ENCODE measurements at regions not wholly inside any gene's neighbourhood (a gene's known extent, or its start where the extent isn't known, plus 50 kb on each side); places are given as distances from the start of the nearest gene placed in this dataset.

DNA sequence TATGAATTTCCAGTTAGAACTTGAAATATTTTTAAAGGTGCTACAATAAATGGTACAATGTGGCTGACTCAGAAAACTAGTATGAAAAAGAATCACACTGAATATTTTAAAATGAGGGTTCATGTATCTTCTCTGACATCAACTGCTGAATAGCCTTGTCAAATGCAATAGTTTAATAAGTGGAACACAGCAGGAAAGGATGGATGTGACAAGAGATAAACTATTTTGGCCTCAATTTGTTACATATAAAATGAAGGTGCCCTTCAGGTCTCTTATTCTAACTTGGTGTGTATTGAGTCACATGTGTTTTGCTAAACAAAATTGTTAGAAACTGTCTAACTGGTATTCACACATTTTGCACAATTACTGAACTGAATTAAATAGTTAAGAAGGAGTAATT, 1018.4 kb upstream of the PCDH20 start:
- Histone ChIP-seq H3K27ac (no peak overlapping the region), H3K27me3 (no peaks in the 10 kb centered on the region), H3K4me3 (no peak overlapping the region), H3K4me1 (no peaks in the 10 kb centered on the region), H3K9me3 (no peaks in the 10 kb centered on the region), H3K36me3 (no peaks in the 10 kb centered on the region)
- TF ChIP-seq POLR2AphosphoS5 (IDR thresholded peaks at IDR 0.05), result no peak
- no peak for TF ChIP-seq EP300 (IDR thresholded peaks at IDR 0.05)
- TF ChIP-seq, protein P1, sequence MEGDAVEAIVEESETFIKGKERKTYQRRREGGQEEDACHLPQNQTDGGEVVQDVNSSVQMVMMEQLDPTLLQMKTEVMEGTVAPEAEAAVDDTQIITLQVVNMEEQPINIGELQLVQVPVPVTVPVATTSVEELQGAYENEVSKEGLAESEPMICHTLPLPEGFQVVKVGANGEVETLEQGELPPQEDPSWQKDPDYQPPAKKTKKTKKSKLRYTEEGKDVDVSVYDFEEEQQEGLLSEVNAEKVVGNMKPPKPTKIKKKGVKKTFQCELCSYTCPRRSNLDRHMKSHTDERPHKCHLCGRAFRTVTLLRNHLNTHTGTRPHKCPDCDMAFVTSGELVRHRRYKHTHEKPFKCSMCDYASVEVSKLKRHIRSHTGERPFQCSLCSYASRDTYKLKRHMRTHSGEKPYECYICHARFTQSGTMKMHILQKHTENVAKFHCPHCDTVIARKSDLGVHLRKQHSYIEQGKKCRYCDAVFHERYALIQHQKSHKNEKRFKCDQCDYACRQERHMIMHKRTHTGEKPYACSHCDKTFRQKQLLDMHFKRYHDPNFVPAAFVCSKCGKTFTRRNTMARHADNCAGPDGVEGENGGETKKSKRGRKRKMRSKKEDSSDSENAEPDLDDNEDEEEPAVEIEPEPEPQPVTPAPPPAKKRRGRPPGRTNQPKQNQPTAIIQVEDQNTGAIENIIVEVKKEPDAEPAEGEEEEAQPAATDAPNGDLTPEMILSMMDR (IDR thresholded peaks at IDR 0.05), result no peak
- TF ChIP-seq POLR2A (IDR thresholded peaks at IDR 0.05), result no peak
- no peak for DNase-seq (ENCODE audit: low spot score in 2 of 2)

DNA sequence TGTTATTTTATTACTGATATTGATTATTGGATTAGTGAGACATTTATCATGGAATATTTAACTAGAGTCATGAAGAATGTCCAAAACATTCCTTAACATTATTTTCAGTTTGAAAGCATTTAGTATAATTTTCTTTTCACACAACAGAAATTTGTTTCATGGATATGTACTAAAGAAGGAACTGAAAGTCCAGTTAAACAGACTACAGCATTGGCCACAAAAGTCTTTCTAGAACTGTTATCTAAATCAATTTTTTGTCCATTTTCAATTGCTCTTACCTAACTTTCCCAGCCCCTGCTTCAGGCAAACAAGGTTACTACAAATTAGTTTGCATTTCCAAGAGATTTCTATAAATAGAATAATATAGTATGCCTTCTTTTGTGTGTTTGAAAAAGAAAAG, 1018.0 kb upstream of the PCDH20 start:
- DNase-seq (ENCODE audit: low spot score in 2 of 2), result no peak
- Histone ChIP-seq H3K9me3 (no peaks in the 10 kb centered on the region), H3K27me3 (no peaks in the 10 kb centered on the region), H3K27ac (no peak overlapping the region), H3K4me3 (no peak overlapping the region), H3K36me3 (no peaks in the 10 kb centered on the region), H3K4me1 (no peaks in the 10 kb centered on the region)
- no peak for TF ChIP-seq POLR2AphosphoS5 (IDR thresholded peaks at IDR 0.05)

DNA sequence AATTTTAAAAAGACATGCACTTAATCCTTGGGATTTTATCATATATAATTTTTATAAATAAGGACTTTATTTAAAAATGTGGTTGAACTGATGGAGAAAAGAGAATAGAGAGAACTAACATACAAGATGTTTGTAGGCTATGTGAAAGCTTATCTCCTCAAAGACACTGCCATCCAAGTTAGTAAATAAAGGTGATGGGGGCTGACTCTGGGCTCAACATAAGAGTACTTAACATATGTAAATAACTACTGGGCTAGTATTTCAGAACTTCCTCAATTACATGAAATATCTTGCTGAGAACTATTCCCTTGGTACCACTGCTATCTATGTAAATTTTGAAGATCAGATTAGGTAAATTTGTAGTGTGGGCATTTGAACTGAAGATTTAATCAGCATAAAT, 1017.3 kb upstream of the PCDH20 start:
- Histone ChIP-seq H3K4me1 (no peaks in the 10 kb centered on the region), H3K9me3 (no peaks in the 10 kb centered on the region), H3K27ac (no peak overlapping the region), H3K27me3 (no peaks in the 10 kb centered on the region), H3K4me3 (no peak overlapping the region), H3K36me3 (no peaks in the 10 kb centered on the region)
- no peak for DNase-seq (ENCODE audit: low spot score in 2 of 2)
- TF ChIP-seq EP300 (IDR thresholded peaks at IDR 0.05) (no peak), POLR2A (IDR thresholded peaks at IDR 0.05) (no peak)

DNA sequence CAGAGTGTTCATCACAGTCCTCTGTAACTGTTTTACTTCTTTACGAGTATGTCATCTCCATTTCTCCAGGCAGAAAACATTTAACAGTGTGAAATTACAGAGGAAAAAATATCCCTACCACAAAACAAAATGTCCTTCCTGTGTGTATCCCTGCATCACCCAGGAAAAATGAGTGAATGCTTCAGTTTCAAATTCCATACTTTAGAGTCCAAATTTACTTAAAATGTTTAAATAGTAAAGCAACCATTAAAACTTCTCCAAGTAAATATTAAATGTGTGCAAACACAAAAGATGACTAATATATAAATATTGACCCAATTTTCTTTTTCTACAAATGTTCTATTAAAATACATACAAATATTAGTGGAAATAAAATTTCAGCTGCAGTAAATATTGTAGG, 1016.6 kb upstream of the PCDH20 start:
- no peaks in the 10 kb centered on the region for H3K4me1 ChIP-seq
- H3K4me3 ChIP-seq, result no peak overlapping the region
- WGBS, result 77% methylated on average over 1 of the region's 1 CpG
- no peaks in the 10 kb centered on the region for H3K27me3 ChIP-seq
- H3K27ac ChIP-seq, result no peak overlapping the region
- no peak for DNase-seq (ENCODE audit: low spot score in 2 of 2)
- no peaks in the 10 kb centered on the region for H3K36me3 ChIP-seq
- no peak for TF ChIP-seq POLR2A (IDR thresholded peaks at IDR 0.05)
- TF ChIP-seq, protein P1 (IDR thresholded peaks at IDR 0.05), result no peak
- no peak for TF ChIP-seq EP300 (IDR thresholded peaks at IDR 0.05)
- no peak for TF ChIP-seq POLR2AphosphoS5 (IDR thresholded peaks at IDR 0.05)
- H3K9me3 ChIP-seq, result no peaks in the 10 kb centered on the region

DNA sequence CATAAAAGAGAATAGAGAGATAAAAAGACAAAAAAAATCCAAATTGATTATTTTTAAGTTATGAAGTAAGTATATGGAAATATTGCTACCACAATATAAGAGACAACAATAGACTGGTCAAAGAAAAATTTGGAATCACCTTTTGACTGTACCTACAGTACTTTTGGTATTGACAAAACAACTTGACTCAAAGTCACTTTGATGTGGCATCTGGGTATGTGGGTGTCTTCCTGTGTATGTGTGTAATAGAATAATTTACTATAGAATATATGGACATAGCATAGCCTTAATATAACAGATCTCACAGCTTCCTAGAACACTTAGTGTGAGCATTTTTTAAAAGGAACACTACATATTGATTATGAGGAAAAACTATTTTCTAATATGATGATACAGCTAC, 1016.2 kb upstream of the PCDH20 start:
- DNase-seq (ENCODE audit: low spot score in 2 of 2), result no peak
- no peaks in the 10 kb centered on the region for H3K9me3 ChIP-seq
- no peak overlapping the region for H3K4me3 ChIP-seq
- no peaks in the 10 kb centered on the region for H3K27me3 ChIP-seq
- TF ChIP-seq, protein P1 (IDR thresholded peaks at IDR 0.05), result no peak
- TF ChIP-seq POLR2A (IDR thresholded peaks at IDR 0.05) (no peak), POLR2AphosphoS5 (IDR thresholded peaks at IDR 0.05) (no peak), EP300 (IDR thresholded peaks at IDR 0.05) (no peak)
- H3K4me1 ChIP-seq, result no peaks in the 10 kb centered on the region
- H3K27ac ChIP-seq, result no peak overlapping the region
- H3K36me3 ChIP-seq, result no peaks in the 10 kb centered on the region

DNA sequence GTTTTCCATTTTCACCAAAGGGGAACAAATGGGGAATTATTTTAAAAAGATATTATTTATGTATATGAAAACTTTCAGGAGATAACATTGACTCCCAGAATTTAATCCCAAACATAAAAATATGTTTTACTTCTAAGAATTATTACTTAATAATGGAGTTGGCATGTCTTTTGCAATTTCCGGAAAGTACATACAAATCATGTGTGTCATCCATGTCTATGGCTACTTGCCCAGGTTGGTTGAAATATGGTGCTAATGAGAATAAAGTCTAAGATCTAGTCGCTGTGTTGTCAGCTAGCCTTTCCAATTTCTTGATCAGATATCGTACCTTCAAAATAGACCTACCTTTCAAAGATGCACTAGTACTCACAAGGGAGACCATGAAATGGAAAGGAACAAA, 1003.2 kb upstream of the PCDH20 start:
- H3K4me1 ChIP-seq, result no peaks in the 10 kb centered on the region
- no peaks in the 10 kb centered on the region for H3K27me3 ChIP-seq
- H3K36me3 ChIP-seq, result no peaks in the 10 kb centered on the region
- TF ChIP-seq POLR2AphosphoS5 (IDR thresholded peaks at IDR 0.05), result no peak
- TF ChIP-seq, protein P1 (IDR thresholded peaks at IDR 0.05), result no peak
- TF ChIP-seq POLR2A (IDR thresholded peaks at IDR 0.05), result no peak
- no peak for TF ChIP-seq EP300 (IDR thresholded peaks at IDR 0.05)
- no peak overlapping the region for H3K27ac ChIP-seq
- WGBS, result 39% methylated on average over 3 of the region's 3 CpGs
- H3K9me3 ChIP-seq, result no peaks in the 10 kb centered on the region
- H3K4me3 ChIP-seq, result no peak overlapping the region
- DNase-seq (ENCODE audit: low spot score in 2 of 2), result no peak

Data from suprapubic skin (tissue), 4 donors.